ENCODE measurements at regions not wholly inside any gene's neighbourhood (a gene's known extent, or its start where the extent isn't known, plus 50 kb on each side); places are given as distances from the start of the nearest gene placed in this dataset.

DNA sequence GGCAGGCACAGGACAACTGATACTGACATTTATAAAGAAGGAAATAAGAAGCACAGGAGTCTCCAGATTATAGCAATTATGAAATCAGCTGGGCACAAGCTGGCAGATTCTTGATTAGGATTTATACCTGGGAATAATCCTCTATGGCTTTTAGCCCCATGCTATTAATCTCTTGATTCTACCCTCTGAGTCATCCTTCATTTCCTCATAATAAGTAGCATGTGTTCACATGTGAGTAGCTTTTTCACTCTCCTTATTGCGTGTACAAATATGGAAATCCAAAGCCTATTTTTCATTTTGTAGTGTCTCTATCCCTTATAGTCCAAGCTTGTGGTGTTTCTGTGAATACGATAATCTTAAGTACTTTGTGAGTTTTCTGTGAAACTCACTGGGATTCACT, 185.0 kb upstream of the PRLR start:
- TF ChIP-seq ARNT (IDR thresholded peaks at IDR 0.05) = no peak
- TF ChIP-seq, protein P1, sequence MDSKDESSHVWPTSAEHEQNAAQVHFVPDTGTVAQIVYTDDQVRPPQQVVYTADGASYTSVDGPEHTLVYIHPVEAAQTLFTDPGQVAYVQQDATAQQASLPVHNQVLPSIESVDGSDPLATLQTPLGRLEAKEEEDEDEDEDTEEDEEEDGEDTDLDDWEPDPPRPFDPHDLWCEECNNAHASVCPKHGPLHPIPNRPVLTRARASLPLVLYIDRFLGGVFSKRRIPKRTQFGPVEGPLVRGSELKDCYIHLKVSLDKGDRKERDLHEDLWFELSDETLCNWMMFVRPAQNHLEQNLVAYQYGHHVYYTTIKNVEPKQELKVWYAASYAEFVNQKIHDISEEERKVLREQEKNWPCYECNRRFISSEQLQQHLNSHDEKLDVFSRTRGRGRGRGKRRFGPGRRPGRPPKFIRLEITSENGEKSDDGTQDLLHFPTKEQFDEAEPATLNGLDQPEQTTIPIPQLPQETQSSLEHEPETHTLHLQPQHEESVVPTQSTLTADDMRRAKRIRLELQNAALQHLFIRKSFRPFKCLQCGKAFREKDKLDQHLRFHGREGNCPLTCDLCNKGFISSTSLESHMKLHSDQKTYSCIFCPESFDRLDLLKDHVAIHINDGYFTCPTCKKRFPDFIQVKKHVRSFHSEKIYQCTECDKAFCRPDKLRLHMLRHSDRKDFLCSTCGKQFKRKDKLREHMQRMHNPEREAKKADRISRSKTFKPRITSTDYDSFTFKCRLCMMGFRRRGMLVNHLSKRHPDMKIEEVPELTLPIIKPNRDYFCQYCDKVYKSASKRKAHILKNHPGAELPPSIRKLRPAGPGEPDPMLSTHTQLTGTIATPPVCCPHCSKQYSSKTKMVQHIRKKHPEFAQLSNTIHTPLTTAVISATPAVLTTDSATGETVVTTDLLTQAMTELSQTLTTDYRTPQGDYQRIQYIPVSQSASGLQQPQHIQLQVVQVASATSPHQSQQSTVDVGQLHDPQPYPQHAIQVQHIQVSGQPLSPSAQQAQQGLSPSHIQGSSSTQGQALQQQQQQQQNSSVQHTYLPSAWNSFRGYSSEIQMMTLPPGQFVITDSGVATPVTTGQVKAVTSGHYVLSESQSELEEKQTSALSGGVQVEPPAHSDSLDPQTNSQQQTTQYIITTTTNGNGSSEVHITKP (IDR thresholded peaks at IDR 0.05; ENCODE audit: partially characterized antibody) = no peak
- TF ChIP-seq, protein P2, sequence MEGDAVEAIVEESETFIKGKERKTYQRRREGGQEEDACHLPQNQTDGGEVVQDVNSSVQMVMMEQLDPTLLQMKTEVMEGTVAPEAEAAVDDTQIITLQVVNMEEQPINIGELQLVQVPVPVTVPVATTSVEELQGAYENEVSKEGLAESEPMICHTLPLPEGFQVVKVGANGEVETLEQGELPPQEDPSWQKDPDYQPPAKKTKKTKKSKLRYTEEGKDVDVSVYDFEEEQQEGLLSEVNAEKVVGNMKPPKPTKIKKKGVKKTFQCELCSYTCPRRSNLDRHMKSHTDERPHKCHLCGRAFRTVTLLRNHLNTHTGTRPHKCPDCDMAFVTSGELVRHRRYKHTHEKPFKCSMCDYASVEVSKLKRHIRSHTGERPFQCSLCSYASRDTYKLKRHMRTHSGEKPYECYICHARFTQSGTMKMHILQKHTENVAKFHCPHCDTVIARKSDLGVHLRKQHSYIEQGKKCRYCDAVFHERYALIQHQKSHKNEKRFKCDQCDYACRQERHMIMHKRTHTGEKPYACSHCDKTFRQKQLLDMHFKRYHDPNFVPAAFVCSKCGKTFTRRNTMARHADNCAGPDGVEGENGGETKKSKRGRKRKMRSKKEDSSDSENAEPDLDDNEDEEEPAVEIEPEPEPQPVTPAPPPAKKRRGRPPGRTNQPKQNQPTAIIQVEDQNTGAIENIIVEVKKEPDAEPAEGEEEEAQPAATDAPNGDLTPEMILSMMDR (IDR thresholded peaks at IDR 0.05 in 2 of 3, conservative IDR thresholded peaks at IDR 0.05 in 1 of 3; ENCODE audit: insufficient read depth in 2 of 3, low read depth in 1 of 3, low read length in 3 of 3) = no peak
- TF ChIP-seq, protein P3, sequence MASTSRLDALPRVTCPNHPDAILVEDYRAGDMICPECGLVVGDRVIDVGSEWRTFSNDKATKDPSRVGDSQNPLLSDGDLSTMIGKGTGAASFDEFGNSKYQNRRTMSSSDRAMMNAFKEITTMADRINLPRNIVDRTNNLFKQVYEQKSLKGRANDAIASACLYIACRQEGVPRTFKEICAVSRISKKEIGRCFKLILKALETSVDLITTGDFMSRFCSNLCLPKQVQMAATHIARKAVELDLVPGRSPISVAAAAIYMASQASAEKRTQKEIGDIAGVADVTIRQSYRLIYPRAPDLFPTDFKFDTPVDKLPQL (IDR thresholded peaks at IDR 0.05; ENCODE audit: extremely low read depth, insufficient read length) = no peak
- TF ChIP-seq, protein P4, sequence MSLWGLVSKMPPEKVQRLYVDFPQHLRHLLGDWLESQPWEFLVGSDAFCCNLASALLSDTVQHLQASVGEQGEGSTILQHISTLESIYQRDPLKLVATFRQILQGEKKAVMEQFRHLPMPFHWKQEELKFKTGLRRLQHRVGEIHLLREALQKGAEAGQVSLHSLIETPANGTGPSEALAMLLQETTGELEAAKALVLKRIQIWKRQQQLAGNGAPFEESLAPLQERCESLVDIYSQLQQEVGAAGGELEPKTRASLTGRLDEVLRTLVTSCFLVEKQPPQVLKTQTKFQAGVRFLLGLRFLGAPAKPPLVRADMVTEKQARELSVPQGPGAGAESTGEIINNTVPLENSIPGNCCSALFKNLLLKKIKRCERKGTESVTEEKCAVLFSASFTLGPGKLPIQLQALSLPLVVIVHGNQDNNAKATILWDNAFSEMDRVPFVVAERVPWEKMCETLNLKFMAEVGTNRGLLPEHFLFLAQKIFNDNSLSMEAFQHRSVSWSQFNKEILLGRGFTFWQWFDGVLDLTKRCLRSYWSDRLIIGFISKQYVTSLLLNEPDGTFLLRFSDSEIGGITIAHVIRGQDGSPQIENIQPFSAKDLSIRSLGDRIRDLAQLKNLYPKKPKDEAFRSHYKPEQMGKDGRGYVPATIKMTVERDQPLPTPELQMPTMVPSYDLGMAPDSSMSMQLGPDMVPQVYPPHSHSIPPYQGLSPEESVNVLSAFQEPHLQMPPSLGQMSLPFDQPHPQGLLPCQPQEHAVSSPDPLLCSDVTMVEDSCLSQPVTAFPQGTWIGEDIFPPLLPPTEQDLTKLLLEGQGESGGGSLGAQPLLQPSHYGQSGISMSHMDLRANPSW (CRISPR knock-in tag; IDR thresholded peaks at IDR 0.05) = no peak
- no peak for TF ChIP-seq GTF2F1 (IDR thresholded peaks at IDR 0.05; ENCODE audit: low read depth, low read length)
- TF ChIP-seq, protein P5, sequence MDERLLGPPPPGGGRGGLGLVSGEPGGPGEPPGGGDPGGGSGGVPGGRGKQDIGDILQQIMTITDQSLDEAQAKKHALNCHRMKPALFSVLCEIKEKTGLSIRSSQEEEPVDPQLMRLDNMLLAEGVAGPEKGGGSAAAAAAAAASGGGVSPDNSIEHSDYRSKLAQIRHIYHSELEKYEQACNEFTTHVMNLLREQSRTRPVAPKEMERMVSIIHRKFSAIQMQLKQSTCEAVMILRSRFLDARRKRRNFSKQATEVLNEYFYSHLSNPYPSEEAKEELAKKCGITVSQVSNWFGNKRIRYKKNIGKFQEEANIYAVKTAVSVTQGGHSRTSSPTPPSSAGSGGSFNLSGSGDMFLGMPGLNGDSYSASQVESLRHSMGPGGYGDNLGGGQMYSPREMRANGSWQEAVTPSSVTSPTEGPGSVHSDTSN (CRISPR knock-in tag; IDR thresholded peaks at IDR 0.05; ENCODE audit: low read depth) = no peak
- TF ChIP-seq, protein P5 (tag; conservative IDR thresholded peaks at IDR 0.05; ENCODE audit: low read depth) = no peak
- TF ChIP-seq TAL1 (IDR thresholded peaks at IDR 0.05) = no peak
- TF ChIP-seq POLR2A (conservative IDR thresholded peaks at IDR 0.05) = no peak
- TF ChIP-seq TARDBP (IDR thresholded peaks at IDR 0.05) = no peak
- TF ChIP-seq, protein P6, sequence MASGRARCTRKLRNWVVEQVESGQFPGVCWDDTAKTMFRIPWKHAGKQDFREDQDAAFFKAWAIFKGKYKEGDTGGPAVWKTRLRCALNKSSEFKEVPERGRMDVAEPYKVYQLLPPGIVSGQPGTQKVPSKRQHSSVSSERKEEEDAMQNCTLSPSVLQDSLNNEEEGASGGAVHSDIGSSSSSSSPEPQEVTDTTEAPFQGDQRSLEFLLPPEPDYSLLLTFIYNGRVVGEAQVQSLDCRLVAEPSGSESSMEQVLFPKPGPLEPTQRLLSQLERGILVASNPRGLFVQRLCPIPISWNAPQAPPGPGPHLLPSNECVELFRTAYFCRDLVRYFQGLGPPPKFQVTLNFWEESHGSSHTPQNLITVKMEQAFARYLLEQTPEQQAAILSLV (tag; IDR thresholded peaks at IDR 0.05) = no peak
- no peak for TF ChIP-seq ELF1 (tag; IDR thresholded peaks at IDR 0.05)
